ENCODE measurements at regions not wholly inside any gene's neighbourhood (a gene's known extent, or its start where the extent isn't known, plus 50 kb on each side); places are given as distances from the start of the nearest gene placed in this dataset.

GRCh38 chrY:7920382-7920781 lies 1008.8 kb upstream of the AMELY start:
- Histone ChIP-seq H3K36me3 (no peaks in the 10 kb centered on the region), H3K4me1 (no peaks in the 10 kb centered on the region), H3K9me3 (no peaks in the 10 kb centered on the region), H3K4me3 (no peak overlapping the region), H3K27me3 (no peaks in the 10 kb centered on the region), H3K27ac (no peak overlapping the region)
- TF ChIP-seq, protein P1, sequence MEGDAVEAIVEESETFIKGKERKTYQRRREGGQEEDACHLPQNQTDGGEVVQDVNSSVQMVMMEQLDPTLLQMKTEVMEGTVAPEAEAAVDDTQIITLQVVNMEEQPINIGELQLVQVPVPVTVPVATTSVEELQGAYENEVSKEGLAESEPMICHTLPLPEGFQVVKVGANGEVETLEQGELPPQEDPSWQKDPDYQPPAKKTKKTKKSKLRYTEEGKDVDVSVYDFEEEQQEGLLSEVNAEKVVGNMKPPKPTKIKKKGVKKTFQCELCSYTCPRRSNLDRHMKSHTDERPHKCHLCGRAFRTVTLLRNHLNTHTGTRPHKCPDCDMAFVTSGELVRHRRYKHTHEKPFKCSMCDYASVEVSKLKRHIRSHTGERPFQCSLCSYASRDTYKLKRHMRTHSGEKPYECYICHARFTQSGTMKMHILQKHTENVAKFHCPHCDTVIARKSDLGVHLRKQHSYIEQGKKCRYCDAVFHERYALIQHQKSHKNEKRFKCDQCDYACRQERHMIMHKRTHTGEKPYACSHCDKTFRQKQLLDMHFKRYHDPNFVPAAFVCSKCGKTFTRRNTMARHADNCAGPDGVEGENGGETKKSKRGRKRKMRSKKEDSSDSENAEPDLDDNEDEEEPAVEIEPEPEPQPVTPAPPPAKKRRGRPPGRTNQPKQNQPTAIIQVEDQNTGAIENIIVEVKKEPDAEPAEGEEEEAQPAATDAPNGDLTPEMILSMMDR (IDR thresholded peaks at IDR 0.05) = no peak
- no peak for TF ChIP-seq POLR2AphosphoS5 (IDR thresholded peaks at IDR 0.05)
- TF ChIP-seq POLR2A (IDR thresholded peaks at IDR 0.05) = no peak
- intact Hi-C loops (cut with DNase I; ENCODE audit: low total_unique reads) = no loop called here
- no peak for DNase-seq (ENCODE audit: low spot score in 2 of 2)

DNA sequence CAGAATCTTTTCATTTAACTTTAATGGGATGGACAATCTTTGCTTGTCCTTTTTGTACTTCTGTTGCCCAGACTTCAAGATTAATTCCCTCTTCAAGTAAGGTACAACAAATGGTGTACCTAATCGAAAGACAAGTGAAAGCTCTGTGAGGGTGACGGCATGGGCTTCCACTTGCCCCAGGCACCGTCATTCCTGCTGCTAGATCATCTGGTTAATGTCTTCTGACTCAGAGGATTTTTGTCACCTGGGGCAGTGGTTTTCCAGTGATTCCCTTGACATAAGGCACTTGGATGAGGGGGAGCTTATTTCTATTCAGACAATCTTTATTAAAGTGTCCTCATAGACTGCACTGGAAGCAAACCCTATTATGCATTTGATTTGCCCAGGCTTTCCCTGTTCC lies 977.0 kb upstream of the AMELY start:
- Histone ChIP-seq H3K27ac (no peak overlapping the region), H3K4me3 (no peak overlapping the region), H3K36me3 (no peaks in the 10 kb centered on the region), H3K9me3 (no peaks in the 10 kb centered on the region), H3K4me1 (no peaks in the 10 kb centered on the region), H3K27me3 (no peaks in the 10 kb centered on the region)
- TF ChIP-seq POLR2AphosphoS5 (IDR thresholded peaks at IDR 0.05) (no peak), POLR2A (IDR thresholded peaks at IDR 0.05) (no peak)
- intact Hi-C loops (cut with DNase I; ENCODE audit: low total_unique reads) = no loop called here
- DNase-seq (ENCODE audit: low spot score in 2 of 2) = no peak

DNA sequence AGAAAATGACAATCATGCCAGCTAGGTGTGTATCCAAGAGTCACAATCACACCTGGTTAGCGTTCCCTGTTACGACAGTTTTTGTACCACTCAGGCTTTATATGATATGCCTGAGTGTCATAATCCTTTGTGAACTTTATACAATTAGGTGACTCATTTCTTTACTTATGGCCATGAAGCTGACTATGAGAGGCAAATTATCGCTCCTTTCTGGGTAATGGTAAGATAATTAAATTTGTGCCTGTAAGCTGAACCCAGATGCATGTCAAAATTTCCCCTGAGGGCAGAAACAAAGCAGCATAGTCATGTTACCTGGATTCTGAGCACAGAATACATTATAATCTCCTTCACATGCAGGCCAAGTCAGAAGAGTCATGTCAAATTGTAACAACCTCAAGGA lies 970.1 kb upstream of the AMELY start:
- Histone ChIP-seq H3K27ac (no peak overlapping the region), H3K4me1 (no peaks in the 10 kb centered on the region), H3K9me3 (no peaks in the 10 kb centered on the region), H3K4me3 (no peak overlapping the region), H3K36me3 (no peaks in the 10 kb centered on the region), H3K27me3 (no peaks in the 10 kb centered on the region)
- TF ChIP-seq POLR2A (IDR thresholded peaks at IDR 0.05) (no peak), POLR2AphosphoS5 (IDR thresholded peaks at IDR 0.05) (no peak)
- TF ChIP-seq, protein P1 (IDR thresholded peaks at IDR 0.05) = no peak
- intact Hi-C loops (cut with DNase I; ENCODE audit: low total_unique reads) = no loop called here
- no peak for DNase-seq (ENCODE audit: low spot score in 2 of 2)

- Histone ChIP-seq H3K4me3 (no peak overlapping the region), H3K27me3 (no peaks in the 10 kb centered on the region), H3K9me3 (no peaks in the 10 kb centered on the region), H3K36me3 (no peaks in the 10 kb centered on the region), H3K4me1 (no peaks in the 10 kb centered on the region), H3K27ac (no peak overlapping the region)
- TF ChIP-seq POLR2A (IDR thresholded peaks at IDR 0.05) = no peak
- TF ChIP-seq, protein P1 (IDR thresholded peaks at IDR 0.05) = no peak
- no peak for TF ChIP-seq POLR2AphosphoS5 (IDR thresholded peaks at IDR 0.05)
- intact Hi-C loops (cut with DNase I; ENCODE audit: low total_unique reads) = no loop called here
- no peak for DNase-seq (ENCODE audit: low spot score in 2 of 2)
Observed at GRCh38 chrY:7879245-7879644, 967.7 kb upstream of the AMELY start.

- H3K4me1 ChIP-seq = no peaks in the 10 kb centered on the region
- intact Hi-C loops (cut with DNase I; ENCODE audit: low total_unique reads) = no loop called here
- no peak for DNase-seq (ENCODE audit: low spot score in 2 of 2)
- no peaks in the 10 kb centered on the region for H3K36me3 ChIP-seq
- H3K27ac ChIP-seq = no peak overlapping the region
- no peaks in the 10 kb centered on the region for H3K9me3 ChIP-seq
- H3K4me3 ChIP-seq = no peak overlapping the region
- H3K27me3 ChIP-seq = no peaks in the 10 kb centered on the region
- TF ChIP-seq POLR2A (IDR thresholded peaks at IDR 0.05) = no peak
- TF ChIP-seq, protein P1 (IDR thresholded peaks at IDR 0.05) = no peak
- TF ChIP-seq POLR2AphosphoS5 (IDR thresholded peaks at IDR 0.05) = no peak
Observed at GRCh38 chrY:7878719-7879118, 967.2 kb upstream of the AMELY start.

GRCh38 chrY:7877458-7877857 lies 965.9 kb upstream of the AMELY start:
- DNase-seq (ENCODE audit: low spot score in 2 of 2) = no peak
- TF ChIP-seq POLR2A (IDR thresholded peaks at IDR 0.05) = no peak
- TF ChIP-seq, protein P1 (IDR thresholded peaks at IDR 0.05) = no peak
- no peak for TF ChIP-seq POLR2AphosphoS5 (IDR thresholded peaks at IDR 0.05)
- Histone ChIP-seq H3K36me3 (no peaks in the 10 kb centered on the region), H3K4me1 (no peaks in the 10 kb centered on the region), H3K9me3 (no peaks in the 10 kb centered on the region), H3K27me3 (no peaks in the 10 kb centered on the region), H3K4me3 (no peak overlapping the region), H3K27ac (no peak overlapping the region)
- intact Hi-C loops (cut with DNase I; ENCODE audit: low total_unique reads) = no loop called here

Measured in breast epithelium (tissue), 4 donors.